Mucosa of stomach (tissue), 1 donor: ENCODE measurements at regions not wholly inside any gene's neighbourhood (a gene's known extent, or its start where the extent isn't known, plus 50 kb on each side); places are given as distances from the start of the nearest gene placed in this dataset.

ENCODE experiments used
- H3K27me3 ChIP-seq: one replicate; pipeline ENCODE4 v1.7.0; 2013; ENCODE audit warnings: mild to moderate bottlenecking, low read length; ENCODE audit not compliant: control insufficient read depth, insufficient read depth
- H3K36me3 ChIP-seq: one replicate; pipeline ENCODE4 v1.7.0; 2013; ENCODE audit warnings: low read length; ENCODE audit not compliant: control insufficient read depth, insufficient read depth
- H3K4me1 ChIP-seq: one replicate; pipeline ENCODE4 v1.7.0; 2013; ENCODE audit warnings: mild to moderate bottlenecking, low read length; ENCODE audit not compliant: control insufficient read depth, insufficient read depth
- H3K4me3 ChIP-seq: one replicate; pipeline ENCODE4 v1.7.0; 2013; ENCODE audit warnings: low read length
- H3K9ac ChIP-seq: one replicate; pipeline ENCODE4 v1.7.0; 2013; ENCODE audit warnings: mild to moderate bottlenecking, low read length, moderate library complexity
- H3K9me3 ChIP-seq: one replicate; pipeline ENCODE4 v1.7.0; 2013; ENCODE audit warnings: mild to moderate bottlenecking, low read length, moderate library complexity; ENCODE audit not compliant: control insufficient read depth
- donor health status: Pancreatic carcinoma.

DNA sequence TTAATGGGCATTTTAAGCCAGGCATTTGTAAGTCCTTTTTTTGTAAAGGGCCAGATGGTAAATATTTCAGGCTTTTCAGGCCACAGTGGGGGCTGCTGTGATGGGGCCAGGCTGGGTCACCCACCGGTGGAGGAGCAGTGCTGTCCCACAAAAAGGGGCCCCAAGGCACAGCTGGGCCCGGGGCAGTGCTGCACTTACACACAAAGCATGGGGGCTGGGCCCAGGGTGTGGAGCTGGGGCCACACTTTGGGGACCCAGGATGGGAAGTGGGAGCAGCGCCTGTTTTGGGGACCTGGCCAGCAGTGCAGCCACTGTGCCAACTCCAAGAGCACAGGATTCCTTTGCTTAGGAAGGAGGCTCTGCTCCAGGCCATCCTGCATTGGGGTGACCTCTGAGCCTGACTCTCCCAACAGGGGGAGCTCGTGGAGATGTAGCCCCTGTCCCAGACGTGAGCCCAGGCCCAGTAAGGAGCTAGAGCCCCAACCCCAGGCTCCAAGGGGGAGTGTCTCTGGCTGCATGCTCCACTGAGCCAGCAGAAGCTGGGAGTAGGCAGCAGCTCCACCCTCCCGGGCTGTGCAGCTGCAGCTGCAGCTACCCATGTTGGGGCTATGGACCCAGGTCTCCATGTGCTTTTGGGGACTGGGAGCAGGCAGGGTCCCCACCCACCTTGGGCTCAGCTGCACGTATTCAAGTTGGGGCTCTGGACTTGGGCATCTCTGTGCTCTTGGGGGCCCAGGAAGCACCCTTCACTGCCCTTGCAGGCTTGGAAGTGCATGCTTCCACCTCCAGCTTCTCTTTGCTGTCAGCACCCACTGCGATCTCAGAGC lies 1036.5 kb upstream of the CNTNAP5 start:
- no peaks in the 10 kb centered on the region for H3K4me1 ChIP-seq
- H3K9me3 ChIP-seq = no peaks in the 10 kb centered on the region
- H3K4me3 ChIP-seq = no peak overlapping the region
- no peaks in the 10 kb centered on the region for H3K27me3 ChIP-seq
- no peaks in the 10 kb centered on the region for H3K36me3 ChIP-seq
- no peak overlapping the region for H3K9ac ChIP-seq

DNA sequence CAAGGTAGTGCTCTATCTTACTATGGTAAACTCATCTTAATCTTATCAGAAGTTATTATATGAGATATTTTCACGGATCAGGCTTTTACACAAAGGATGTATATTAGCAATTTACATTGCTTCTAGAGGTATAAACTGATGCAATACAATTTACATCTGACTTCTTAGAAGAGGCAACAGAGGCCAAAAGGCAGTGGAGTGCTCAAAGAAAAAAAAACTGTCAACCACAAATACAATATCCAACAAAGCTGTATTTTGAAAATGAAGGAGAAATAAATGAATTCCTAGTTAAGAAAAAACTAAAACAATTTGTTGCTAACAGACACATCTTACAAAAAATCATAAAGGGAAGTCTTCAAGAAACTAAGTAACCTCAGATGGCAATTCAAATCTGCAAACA lies 1031.5 kb upstream of the CNTNAP5 start:
- Histone ChIP-seq H3K9ac (no peak overlapping the region), H3K27me3 (no peaks in the 10 kb centered on the region), H3K4me3 (no peak overlapping the region), H3K36me3 (no peaks in the 10 kb centered on the region), H3K9me3 (no peaks in the 10 kb centered on the region), H3K4me1 (no peaks in the 10 kb centered on the region)

DNA sequence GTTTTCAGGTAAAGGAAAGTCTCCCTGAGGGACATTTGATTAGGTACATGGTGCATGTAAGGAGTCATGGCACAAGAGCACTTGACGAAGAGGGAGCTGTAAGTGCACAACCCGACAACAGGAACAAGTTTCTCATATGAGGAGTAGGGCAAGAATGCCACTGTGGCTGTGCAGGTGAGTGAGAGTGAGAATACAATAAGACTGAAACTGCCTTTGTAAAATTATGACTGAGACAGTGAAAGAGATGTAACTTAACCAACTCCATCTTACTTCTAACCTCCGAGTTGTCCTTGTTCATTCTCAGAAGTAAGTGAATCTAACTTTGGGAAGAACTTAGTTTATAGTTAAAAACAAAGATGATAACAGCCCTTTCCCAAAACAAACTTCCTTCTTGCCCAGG lies 1025.8 kb upstream of the CNTNAP5 start:
- H3K4me3 ChIP-seq = no peak overlapping the region
- no peaks in the 10 kb centered on the region for H3K4me1 ChIP-seq
- no peaks in the 10 kb centered on the region for H3K27me3 ChIP-seq
- no peak overlapping the region for H3K9ac ChIP-seq
- H3K36me3 ChIP-seq = no peaks in the 10 kb centered on the region
- H3K9me3 ChIP-seq = no peaks in the 10 kb centered on the region

DNA sequence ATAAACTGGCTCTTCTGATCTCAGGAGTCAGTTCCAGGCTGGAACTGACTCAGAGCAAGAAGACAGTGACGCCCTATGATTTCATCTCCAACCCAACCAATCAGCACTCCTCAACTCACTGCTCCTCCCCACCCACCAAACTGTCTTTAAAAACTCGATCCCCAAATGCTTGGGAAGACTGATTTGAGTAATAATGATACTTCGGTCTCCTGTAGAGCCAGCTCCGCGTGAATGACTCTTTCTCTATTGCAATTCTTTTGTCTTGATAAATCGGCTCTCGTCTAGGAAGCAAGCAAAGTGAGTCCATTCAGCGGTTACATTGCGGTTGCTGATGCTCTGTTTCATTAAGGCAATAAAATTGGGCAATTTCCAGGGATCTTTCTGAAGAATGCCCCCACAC lies 1025.3 kb upstream of the CNTNAP5 start:
- Histone ChIP-seq H3K36me3 (no peaks in the 10 kb centered on the region), H3K27me3 (no peaks in the 10 kb centered on the region), H3K9me3 (no peaks in the 10 kb centered on the region), H3K4me3 (no peak overlapping the region), H3K4me1 (no peaks in the 10 kb centered on the region), H3K9ac (no peak overlapping the region)

DNA sequence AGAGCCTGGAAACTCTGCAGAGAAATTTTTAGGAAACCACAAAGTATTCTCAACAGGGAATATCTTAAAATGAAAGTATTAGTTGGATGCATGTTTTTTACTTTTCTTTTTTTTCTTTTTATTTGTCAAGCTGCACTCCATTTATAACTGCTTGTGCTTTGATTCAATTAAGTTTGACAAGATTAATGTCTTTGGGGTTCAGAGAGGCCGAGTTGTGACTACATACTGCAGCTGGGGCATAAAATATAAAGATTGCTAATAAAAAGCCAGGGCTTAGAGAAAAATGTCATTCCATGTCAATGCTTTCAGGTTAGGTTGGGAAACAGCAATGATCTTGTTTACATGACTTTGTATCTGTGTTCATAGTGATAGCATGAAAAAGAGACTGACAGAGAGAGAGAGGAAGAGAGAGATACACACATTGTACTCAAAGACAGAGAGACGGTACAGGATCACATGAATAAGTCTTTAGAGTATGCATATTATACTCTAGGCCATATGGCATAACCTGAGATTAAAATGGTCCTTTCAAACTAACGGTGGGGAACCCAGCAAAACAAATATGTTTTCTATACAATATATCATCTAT lies 1022.3 kb upstream of the CNTNAP5 start:
- Histone ChIP-seq H3K4me3 (no peak overlapping the region), H3K9me3 (no peaks in the 10 kb centered on the region), H3K4me1 (no peaks in the 10 kb centered on the region), H3K27me3 (no peaks in the 10 kb centered on the region), H3K9ac (no peak overlapping the region), H3K36me3 (no peaks in the 10 kb centered on the region)

DNA sequence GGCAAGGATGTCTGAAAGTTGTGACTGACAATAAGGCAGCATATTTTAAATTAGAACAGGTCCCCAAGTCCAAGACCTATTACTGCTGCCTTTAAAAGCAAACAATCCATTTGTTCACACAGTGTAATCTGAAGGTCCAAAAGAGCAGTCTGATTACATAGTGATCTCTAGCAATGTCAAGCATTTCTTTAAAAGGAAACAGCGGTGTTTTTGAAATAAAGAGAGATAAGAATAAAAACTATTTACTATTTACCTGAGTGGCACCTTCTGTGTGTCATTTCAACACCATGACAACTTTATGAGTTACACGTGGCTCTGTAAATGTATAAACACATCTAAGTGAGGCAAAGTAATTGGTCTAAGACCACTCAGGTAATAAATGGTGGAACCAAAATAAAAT lies 1009.9 kb upstream of the CNTNAP5 start:
- Histone ChIP-seq H3K27me3 (no peaks in the 10 kb centered on the region), H3K4me1 (no peaks in the 10 kb centered on the region)

DNA sequence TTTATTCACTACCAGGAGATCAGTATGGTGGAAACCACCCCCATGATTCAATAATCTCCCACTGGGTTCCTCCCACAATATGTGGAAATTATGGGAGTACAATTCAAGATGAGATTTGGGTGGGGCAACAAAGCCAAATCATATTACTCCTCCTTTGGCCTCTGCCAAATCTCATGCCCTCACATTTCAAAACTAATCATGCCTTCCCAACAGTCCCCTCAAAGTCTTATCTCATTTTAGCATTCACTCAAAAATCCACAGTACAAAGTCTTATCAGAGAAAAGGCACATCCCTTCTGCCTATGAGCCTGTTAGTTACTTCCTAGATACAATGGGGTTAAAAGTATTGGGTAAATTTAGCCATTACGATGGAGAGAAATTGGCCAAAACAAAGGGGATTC lies 989.5 kb upstream of the CNTNAP5 start:
- H3K9me3 ChIP-seq = no peaks in the 10 kb centered on the region
- H3K4me1 ChIP-seq = no peaks in the 10 kb centered on the region
- no peak overlapping the region for H3K9ac ChIP-seq
- H3K4me3 ChIP-seq = no peak overlapping the region
- H3K36me3 ChIP-seq = no peaks in the 10 kb centered on the region
- no peaks in the 10 kb centered on the region for H3K27me3 ChIP-seq

More for the DNA sequence above, 1009.9 kb upstream of the CNTNAP5 start:
- no peak overlapping the region for H3K4me3 ChIP-seq
- H3K9me3 ChIP-seq = no peaks in the 10 kb centered on the region
- no peak overlapping the region for H3K9ac ChIP-seq
- no peaks in the 10 kb centered on the region for H3K36me3 ChIP-seq

DNA sequence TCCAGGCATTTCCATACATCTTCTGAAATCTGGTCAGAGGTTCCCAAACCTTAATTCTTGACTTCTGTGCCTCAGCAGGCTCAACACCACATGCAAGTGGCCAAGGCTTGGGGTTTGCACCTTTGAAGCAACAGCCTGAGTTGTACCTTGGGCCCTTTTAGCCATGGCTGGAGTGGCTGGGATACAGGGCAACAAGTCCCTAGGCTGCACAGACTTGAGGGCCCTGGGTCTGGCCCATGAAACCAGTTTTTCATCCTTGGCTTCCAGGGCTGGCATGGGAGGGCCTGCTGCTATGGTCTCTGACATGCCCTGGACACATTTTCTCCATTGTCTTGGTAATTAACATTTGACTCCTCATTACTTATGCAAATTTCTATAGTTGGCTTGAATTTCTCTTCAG lies 988.8 kb upstream of the CNTNAP5 start:
- Histone ChIP-seq H3K4me3 (no peak overlapping the region), H3K36me3 (no peaks in the 10 kb centered on the region), H3K27me3 (no peaks in the 10 kb centered on the region), H3K9me3 (no peaks in the 10 kb centered on the region), H3K9ac (no peak overlapping the region), H3K4me1 (no peaks in the 10 kb centered on the region)

DNA sequence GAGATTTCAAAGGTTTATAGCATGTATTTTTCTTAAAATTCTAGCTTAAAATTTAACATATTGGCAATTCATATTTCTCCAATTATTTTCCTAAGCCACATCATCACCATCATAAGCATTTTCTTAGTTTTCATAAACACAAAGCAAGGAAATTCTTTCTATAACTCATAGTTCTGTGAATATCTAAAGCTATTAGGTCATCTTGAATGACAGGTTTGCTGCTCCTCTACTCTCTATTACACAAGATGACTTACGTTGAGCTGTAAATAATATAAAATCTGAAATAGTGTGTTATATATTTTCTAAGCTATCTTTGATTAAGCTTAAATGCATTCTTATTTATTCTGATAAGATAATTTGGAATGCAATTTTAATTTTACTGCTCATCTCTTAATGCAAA lies 984.6 kb upstream of the CNTNAP5 start:
- Histone ChIP-seq H3K9me3 (no peaks in the 10 kb centered on the region), H3K27me3 (no peaks in the 10 kb centered on the region), H3K36me3 (no peaks in the 10 kb centered on the region), H3K4me3 (no peak overlapping the region), H3K9ac (no peak overlapping the region), H3K4me1 (no peaks in the 10 kb centered on the region)

DNA sequence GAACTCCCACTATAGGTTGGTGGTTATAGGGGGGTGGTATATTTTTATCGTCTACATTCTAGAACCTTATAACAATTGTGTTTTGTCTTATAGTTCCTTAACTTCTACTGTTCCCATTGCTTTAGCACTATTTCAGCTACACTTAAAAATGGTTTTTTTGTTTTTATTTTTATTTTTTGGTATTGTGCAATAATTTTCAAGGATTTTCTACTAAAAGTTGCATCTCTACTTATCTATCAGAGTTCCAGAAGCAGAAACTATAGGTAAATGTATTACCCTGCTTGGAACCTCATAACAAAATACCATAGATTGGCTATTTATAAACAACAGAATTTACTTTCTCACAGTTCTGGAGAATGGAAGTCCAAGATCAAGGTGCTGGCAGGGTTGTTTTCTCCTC lies 981.6 kb upstream of the CNTNAP5 start:
- H3K9ac ChIP-seq = no peak overlapping the region
- H3K4me1 ChIP-seq = no peaks in the 10 kb centered on the region
- H3K36me3 ChIP-seq = no peaks in the 10 kb centered on the region
- H3K27me3 ChIP-seq = no peaks in the 10 kb centered on the region
- H3K4me3 ChIP-seq = no peak overlapping the region
- no peaks in the 10 kb centered on the region for H3K9me3 ChIP-seq

DNA sequence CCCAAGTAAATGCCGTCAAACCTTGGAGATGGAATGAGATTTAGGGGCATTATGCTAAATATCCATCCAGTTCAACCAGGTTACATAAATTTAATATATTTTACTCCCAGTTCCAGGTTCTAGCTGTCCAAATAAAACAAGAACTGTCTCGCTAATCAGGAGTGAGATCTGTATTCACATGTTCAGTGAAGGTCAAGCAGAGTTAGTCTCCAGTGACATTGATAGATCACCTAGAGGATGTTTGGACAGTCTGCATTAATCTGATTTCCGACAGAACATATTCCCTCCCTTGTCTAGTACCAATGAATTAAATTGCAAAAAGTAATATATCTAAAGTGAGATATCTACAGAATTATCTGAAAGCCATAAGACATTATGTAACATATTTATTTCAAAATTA lies 979.4 kb upstream of the CNTNAP5 start:
- Histone ChIP-seq H3K9ac (no peak overlapping the region), H3K4me1 (no peaks in the 10 kb centered on the region), H3K36me3 (no peaks in the 10 kb centered on the region), H3K4me3 (no peak overlapping the region), H3K27me3 (no peaks in the 10 kb centered on the region), H3K9me3 (no peaks in the 10 kb centered on the region)

DNA sequence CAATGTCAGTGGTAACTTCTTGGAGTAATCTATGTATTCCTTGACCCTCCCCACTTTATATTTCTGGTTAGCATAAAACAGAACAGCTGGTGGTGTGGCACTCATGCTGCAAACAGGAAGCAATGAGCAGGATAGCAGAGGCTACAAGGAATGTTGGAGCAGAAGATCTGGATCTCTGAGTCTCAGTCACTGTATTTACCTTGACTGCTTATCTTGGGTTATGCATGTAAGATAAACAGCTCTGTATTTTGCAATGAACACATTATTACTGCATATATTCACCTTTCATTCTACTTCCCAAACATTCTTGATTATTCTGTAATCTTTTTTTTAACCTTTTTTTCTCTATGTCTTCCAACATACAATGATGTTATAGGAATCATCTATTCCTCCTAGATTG lies 977.9 kb upstream of the CNTNAP5 start:
- Histone ChIP-seq H3K9ac (no peak overlapping the region), H3K36me3 (no peaks in the 10 kb centered on the region), H3K4me3 (no peak overlapping the region), H3K9me3 (no peaks in the 10 kb centered on the region), H3K27me3 (no peaks in the 10 kb centered on the region), H3K4me1 (no peaks in the 10 kb centered on the region)
